K562 (cell line): ENCODE measurements at regions not wholly inside any gene's neighbourhood (a gene's known extent, or its start where the extent isn't known, plus 50 kb on each side); places are given as distances from the start of the nearest gene placed in this dataset.

Experiments
- CBX1 ChIP-seq: sonication (generic); IDR thresholded peaks from 2 replicates; pipeline ENCODE4 v1.6.1; 2016; ENCODE audit warnings: antibody characterized with exemption, low read depth, mild to moderate bottlenecking
- DPF2 ChIP-seq: fragments of 450-650 bp; IDR thresholded peaks from 2 replicates; pipeline ENCODE4 v1.6.1; 2016
- EHMT2 ChIP-seq: fragments of 450-650 bp; IDR thresholded peaks from 2 replicates; pipeline ENCODE4 v1.6.1; 2018; ENCODE audit warnings: antibody characterized with exemption
- ETV6 ChIP-seq, 3 experiments: fragments of 150-350 bp in 1 of 3; sonication (generic) in 1 of 3; formaldehyde crosslinking in 1 of 3; IDR thresholded peaks; 2 replicates each; pipeline versions ENCODE4 v1.6.1 to v1.8.0; 2014 to 2022; ENCODE audit warnings: borderline replicate concordance in 2 of 3, low read depth in 2 of 3, antibody characterized with exemption in 1 of 3, low read length in 1 of 3, mild to moderate bottlenecking in 1 of 3, missing genetic modification reagents in 1 of 3
- GATAD2B ChIP-seq: fragments of 450-650 bp; IDR thresholded peaks from 2 replicates; pipeline ENCODE4 v1.6.1; 2017; ENCODE audit warnings: mild to moderate bottlenecking, borderline replicate concordance
- KDM2B ChIP-seq: fragments of 250-450 bp; sonication (Bioruptor Pico); IDR thresholded peaks from 2 replicates; pipeline ENCODE4 v1.8.0; 2021; ENCODE audit warnings: mild to moderate bottlenecking, moderate library complexity
- MAFF ChIP-seq: IDR thresholded peaks from 2 replicates; pipeline ENCODE4 v1.6.1; 2012; ENCODE audit warnings: low read length, improper control_type of control experiment
- MYNN ChIP-seq, 2 experiments: sonication (generic); formaldehyde crosslinking in 1 of 2; IDR thresholded peaks; 2 replicates each; pipeline versions ENCODE4 v1.5.0 to v1.6.1; 2016 to 2020; ENCODE audit warnings: antibody characterized with exemption in 1 of 2, missing genetic modification reagents in 1 of 2
- NCOR1 ChIP-seq: fragments of 450-650 bp; IDR thresholded peaks from 2 replicates; pipeline ENCODE4 v1.6.1; 2016; ENCODE audit warnings: mild to moderate bottlenecking, moderate library complexity
- POLR2H ChIP-seq: IDR thresholded peaks from 2 replicates; pipeline ENCODE4 v1.6.1; 2016; ENCODE audit warnings: missing genetic modification characterization, low read depth, mild to moderate bottlenecking, control low read depth, missing compliant biosample characterization, moderate library complexity
- PPARD ChIP-seq: fragments of 250-450 bp; sonication (Bioruptor Pico); IDR thresholded peaks from 2 replicates; pipeline ENCODE4 v1.8.0; 2022; ENCODE audit warnings: inconsistent platforms, mild to moderate bottlenecking, moderate library complexity
- TCFL5 ChIP-seq: fragments of 250-450 bp; sonication (Bioruptor Pico); conservative IDR thresholded peaks from 2 replicates; pipeline ENCODE4 v1.6.1; 2021; ENCODE audit warnings: mild to moderate bottlenecking, moderate library complexity, matching md5 sums
- THRB ChIP-seq: fragments of 450-650 bp; formaldehyde crosslinking; conservative IDR thresholded peaks from 2 replicates; pipeline ENCODE4 v1.4.0; 2022; ENCODE audit warnings: mild to moderate bottlenecking, missing genetic modification characterization
- ZNF24 ChIP-seq: fragments of 450-650 bp; IDR thresholded peaks from 2 replicates; pipeline ENCODE4 v1.6.1; 2016
- ZNF592 ChIP-seq: fragments of 450-650 bp; IDR thresholded peaks from 2 replicates; pipeline ENCODE4 v1.6.1; 2017; ENCODE audit warnings: antibody characterized with exemption, mild to moderate bottlenecking

GRCh38 chr7:130982160-130982638, 248.2 kb upstream of the KLF14 start (continued):
- no peak for TF ChIP-seq ZNF592
- no peak for TF ChIP-seq GATAD2B
- no peak for TF ChIP-seq KDM2B
- peak; percentile 56; the same call in 1 of the 2 replicates for TF ChIP-seq EHMT2
- no peak for TF ChIP-seq POLR2H (tag)
- TF ChIP-seq PPARD = no peak
- TF ChIP-seq MAFF = peak; percentile 47; the same call in 1 of the 2 replicates
- peak; percentile 51; the same call in 1 of the 2 replicates for TF ChIP-seq ZNF24
- TF ChIP-seq TCFL5 = no peak
- TF ChIP-seq NCOR1 = 0 out of 2 replicates have a peak, but pooled peaks have one; percentile 25
- TF ChIP-seq ETV6 (IDR thresholded peaks at IDR 0.05; ENCODE audit: borderline replicate concordance in 1 of 2, low read depth in 2 of 2, low read length in 1 of 2) = no peak
- no peak for TF ChIP-seq ETV6 (CRISPR knock-in tag; IDR thresholded peaks at IDR 0.05; ENCODE audit: borderline replicate concordance)
- TF ChIP-seq MYNN (IDR thresholded peaks at IDR 0.05) = no peak
- no peak for TF ChIP-seq MYNN (CRISPR knock-in tag; IDR thresholded peaks at IDR 0.05)
- TF ChIP-seq DPF2 = peak; percentile 53; the same call in 1 of the 2 replicates
- TF ChIP-seq THRB (CRISPR knock-in tag) = no peak
- no peak for TF ChIP-seq CBX1
